Hepatic stellate cell (primary cell): ENCODE measurements at regions not wholly inside any gene's neighbourhood (a gene's known extent, or its start where the extent isn't known, plus 50 kb on each side); places are given as distances from the start of the nearest gene placed in this dataset.
A peak's percentile ranks its signal among the peaks of the same experiment; 100 is the strongest.

Experiments
- DNase-seq: peaks from one replicate; pipeline ENCODE4 v3.0.0; 2011; ENCODE audit warnings: low spot score

DNA sequence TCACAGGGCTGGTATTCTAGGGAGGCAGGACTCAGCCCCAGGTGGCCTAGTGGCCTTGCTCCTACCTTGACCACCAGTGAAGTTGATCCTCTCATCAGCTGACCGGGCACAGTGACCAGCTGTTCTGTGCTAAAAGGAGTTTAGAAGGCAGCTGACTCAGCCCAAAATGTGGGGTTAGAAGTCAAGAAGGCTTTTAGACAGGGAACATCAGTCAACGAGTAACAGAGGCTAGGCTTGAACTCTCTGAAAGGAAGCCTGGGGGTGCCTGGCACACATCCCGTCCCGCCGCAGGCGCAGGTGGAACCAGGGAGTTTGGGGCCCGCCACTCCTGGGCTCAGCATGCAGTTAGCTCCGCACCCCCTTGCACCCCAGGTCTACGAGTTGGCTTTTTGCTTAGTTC, 114.9 kb upstream of the SLC45A1 start:
- no peak for DNase-seq

DNA sequence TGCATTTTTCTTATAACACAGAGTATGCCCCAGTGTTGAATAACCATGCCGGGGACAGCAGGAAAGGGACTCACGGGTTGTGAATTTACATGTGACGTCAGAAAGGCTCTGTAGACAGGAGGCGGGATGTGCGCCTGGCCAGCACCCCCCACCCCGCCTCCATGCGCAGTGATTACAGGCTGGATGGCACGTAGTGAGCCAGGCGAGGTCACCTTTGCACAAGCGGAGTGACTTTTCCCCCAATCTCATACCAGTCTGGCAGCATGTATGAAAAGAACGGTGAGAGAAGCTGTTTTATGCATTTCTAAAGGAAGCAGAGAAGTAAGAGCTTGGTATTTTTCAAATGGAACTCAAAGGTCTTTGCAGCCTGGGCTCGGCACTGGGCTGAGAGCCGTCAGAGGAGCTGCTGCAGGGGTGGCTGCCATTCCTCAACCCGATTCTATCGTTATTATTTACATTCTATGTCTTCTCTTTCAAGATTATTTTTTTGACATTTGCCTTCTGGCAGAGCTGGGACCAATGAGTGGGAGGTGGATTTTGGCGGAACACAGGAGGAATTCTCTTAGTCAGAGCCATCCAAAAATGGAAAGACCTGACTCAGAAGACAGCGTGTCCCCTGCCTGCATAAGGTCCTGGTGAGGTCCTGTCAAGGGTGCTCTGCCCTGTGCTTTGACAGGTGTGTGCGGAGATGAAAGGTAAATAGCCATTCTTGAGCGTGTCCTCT, 115.6 kb upstream of the SLC45A1 start:
- peak; percentile 96 for DNase-seq

DNA sequence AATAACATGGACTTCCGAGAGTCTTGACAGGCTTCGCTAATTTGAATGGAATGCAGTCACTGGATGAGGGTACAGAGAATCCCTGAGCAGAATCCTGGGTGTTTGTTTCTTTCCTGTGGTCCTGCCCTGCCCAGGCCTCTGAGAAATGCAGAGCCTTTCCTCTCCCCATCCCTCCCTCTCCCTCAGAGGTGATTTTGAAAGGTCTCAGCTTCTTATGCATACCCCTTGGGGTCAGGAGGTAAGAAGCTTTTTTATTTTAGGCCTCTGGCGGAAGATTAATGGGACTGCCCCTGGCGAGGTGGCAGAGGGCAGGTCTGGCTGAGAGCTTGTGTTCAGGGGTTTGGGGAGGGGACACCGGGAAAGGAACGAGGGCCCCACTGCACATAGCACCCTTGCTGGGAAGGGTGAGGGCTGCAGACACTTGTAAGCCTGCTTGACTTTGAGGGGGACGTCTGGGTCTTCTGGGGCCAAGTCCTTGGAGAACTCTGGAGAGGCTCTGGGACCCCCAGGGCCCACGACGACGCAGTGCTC, 116.5 kb upstream of the SLC45A1 start:
- DNase-seq = peak; percentile 55

DNA sequence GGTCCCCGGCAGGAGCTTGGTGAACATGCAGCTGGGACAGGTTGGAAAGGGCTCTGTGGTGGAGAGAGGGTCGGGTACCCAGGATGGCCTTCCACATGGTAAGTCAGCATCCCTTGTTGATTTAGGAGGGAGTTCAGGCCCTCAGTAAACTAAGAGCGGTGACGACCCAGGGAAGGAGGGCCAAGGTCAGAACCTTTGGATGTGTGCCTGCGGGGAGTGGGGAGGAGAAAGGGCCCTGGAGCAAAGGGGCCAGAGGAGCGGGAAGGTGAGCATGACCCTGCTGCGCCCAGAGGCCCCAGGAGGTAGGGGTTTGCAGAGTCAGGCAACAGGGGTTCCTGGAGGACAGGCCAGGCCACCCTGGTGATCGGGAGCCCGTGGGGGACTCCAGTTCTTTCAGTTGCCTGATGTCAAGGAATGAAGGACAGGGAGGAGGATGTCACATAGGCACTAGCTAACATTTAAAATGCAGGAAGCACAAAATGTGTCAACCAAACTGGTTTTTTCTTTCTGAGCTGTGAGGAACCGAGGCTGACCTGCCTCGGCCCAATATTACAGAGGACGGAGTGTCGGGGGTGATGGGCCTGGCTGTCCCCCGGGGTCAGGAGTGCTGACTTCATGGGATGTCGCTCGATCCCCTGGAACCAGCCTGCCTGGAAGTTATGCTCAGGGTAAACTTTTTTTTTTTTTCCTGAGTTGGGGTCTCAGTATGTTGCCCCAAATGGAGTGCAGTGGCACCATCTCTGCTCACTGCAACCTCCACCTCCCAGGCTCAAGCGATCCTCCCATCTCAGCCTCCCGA, 117.4 kb upstream of the SLC45A1 start:
- no peak for DNase-seq

DNA sequence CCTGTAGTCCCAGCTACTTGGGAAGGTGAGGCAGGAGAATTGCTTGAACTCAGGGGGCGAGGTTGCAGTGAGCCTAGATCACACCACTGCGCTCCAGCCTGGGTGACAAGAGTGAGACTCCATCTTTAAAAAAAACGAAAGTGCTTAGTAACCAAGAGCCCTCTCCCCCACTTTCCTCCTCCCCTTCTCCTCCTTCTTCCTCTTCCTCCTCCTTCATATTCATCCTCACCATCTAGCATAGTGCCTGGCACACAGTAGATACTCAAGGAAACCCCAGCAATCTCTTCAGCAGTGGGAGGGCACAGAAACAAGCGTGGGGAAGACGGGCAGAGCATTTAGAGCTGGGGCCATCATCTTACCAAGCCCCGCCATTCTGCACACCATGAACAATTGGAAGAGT, 119.4 kb upstream of the SLC45A1 start:
- DNase-seq = no peak

DNA sequence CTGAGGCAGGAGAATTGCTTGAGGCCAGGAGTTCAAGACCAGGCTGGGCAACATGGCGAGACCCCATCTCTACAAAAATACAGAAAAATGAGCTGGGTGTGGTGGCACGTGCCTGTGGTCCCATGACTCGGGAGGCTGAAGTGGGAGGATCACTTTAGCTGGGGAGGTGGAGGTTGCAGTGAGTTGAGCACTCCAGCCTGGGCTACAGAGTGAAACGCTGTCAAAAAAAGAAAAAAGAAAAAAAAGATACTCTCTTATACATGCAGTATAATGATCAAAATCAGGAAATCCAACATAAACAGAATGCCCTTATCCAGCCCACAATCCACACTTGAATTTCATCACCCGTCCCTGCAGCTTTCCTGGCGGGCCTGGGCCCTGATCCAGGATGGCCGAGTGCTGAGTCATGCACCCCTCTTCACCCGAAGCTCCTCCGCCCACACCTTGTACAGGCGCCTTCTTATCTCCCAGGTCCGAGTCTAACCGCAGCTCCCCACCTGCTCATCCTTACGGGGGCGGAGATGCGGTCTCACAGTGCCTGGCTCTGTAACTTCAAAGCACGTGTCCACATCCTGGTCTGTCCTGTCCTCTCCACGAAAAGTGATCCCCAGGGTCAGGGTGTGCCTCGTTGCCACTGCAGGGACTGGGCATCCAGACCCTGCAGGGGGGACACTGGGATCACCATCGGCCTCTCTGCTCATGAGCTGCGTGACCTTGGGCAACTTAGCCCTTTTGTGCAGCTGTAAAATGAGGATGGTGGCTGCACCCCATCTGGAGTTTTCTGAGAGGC, 120.2 kb upstream of the SLC45A1 start:
- peak; percentile 86 for DNase-seq

DNA sequence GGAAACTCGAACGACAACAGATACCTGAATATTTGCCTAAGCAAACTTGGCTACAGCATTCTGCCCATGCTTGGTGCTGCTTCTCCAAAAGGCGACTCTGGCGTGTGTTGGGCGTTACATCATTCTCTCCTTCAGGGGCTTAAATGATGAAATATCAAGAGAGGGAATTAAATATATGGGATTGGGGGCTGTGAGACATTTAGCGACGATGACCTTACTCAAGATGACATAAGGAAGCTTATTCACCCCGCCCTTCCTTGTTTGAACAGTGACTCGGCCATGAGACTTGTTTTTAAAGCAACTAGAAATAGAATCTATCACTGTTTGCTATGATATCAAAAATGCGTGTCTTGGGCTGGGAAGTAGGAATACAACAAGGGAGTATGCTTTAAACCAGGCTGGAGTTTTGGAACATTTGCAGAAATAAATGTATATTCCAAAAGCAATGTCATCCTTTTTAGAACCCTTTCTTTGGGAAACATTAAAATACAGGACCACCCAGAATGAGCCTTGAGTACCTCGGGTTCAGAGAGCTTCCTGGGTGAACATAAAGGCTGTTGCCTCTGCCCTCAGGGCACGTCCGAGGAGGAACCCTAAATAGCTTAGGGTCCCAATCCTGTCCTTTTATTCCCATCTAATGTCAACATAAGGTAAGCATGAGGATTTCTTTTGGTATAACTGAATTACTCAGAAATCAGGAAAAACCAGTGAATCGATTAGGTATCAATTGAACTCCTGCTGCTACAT, 123.3 kb upstream of the SLC45A1 start:
- DNase-seq = peak; percentile 72

DNA sequence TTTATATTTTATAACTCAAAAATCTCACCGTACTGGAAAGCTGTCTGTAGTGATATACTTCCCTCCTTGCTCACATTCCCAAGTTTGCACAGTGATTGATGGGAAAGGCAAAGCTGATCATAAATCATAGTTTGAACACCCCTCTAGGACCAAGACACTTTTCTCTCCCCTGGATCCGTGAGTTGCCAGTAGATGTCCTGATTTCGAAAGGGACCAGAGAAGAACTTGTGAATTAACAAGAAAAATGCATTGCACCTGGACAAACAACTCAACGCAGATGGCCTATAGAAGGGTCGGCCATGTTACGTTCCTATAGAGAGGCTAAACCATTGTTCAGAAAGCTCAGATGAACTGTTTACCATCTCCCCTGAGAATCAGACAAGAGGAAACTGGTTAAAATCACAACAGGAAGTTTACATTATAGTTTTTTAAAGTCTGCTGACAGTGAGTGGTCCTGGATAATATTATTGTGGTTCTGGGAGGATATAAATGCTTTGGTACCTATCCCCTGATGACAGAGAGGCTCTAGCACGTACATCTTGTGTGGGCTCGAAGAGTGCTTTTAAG, 124.0 kb upstream of the SLC45A1 start:
- DNase-seq = no peak

DNA sequence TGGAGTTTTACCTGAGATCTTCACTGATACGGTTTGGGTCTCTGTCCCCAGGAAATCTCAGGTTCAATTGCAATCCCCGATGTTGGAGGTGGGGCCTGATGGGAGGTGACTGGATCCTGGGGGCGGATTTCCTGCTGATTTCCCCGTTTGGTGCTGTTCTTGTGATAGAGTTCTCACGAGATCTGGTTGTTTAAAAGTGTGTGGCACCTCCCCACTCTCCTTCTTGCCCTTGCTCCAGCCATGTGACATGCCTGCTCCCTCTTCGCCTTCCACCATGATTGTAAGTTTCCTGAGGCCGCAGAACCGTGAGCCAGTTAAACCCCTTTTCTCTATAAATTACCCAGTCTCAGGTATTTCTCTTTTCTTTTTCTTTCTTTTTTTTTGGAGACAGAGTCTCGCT, 126.4 kb upstream of the SLC45A1 start:
- no peak for DNase-seq

DNA sequence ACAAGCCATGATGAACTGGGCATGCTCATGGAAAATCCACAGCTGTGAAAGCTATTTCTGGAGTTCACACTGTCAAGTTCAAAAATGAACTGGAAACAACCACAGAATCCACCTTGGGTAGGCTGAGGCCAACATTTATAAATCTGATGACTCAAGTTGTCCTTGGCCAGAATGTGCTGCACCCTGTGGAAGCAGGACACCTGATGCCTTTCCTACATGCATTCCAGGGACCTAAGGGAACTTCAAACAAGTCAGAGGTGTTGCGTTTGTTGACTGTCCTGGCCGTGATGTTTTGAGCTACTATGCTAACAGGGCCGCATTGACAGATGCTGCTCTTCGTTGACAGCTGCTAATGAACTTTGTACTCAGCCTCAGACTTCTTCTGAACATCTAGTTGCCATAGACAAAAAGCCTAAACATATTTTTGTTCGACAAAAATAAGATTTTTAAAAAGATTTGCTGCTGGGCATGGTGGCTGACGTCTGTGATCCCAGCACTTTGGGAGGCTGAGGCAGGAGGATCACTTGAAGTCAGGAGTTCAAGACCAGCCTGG, 127.9 kb upstream of the SLC45A1 start:
- no peak for DNase-seq

DNA sequence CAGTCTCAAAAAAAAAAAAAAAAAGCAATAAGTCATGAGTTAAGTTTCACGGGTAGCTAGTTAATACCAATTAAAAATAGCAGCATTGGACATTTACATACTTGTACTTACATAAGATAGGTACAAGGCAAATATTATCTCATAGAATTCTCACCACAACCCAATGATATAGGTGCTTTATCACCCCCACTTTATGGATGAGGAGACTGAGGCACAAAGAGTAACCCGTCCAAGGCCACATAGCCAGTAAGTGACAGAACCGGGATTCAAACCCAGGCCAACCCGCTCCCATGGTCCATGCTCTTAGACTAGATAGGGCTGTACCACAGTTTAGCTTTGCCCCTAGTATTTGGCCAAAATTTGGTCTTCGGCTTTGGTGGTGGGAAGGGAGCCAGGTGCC, 132.5 kb upstream of the SLC45A1 start:
- DNase-seq = no peak

DNA sequence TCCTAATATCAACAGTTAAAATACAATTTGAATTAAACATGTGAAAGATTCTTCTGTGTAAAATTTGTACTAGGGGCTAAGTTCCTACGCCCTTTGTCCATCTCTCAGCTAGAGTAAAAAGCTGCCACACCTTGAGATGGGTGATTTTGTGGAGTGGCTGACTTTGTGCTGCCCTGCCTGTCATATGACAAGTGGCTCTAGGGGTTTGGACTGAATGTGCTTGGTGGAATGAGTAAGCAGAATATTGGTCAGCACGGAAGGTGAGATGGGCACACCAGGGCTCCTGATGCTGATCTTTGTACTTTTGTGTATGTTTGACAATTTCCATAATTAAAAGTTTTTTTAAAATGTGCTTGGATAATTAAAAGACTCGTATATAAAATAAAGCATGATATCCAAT, 133.6 kb upstream of the SLC45A1 start:
- no peak for DNase-seq

DNA sequence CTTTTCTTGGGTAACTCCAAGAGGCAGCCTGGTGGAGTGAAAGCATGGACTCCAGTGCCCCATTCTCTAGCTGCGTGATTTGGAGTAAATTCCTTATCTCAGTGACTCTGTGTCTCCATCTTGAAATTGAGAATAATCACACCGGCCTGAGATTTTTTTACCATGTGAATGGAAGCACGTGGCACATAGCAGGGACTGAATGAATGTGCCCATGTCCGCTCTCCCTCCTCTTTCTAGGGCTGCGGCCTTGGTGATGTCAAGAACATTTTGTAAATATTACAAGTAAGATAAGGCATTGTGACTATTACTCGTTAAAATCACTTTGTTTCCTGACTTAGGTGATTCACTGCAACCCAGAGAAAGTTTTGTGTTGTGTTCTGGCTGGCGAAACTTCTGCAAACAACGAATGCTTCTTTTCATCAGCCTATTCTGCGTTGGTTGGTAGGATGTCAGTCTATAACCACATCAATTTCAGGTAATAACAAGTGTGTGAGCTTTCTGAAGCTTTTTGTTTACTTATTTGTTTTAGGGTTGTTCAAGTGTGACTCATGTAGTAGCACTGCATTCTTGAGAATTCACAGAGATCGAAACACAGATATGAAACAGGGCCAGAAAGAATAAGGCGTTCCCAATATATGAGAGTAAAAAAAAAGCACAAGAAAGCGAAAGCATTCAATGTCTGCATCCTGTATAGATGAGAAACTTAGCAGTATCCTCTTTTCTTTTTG, 135.7 kb upstream of the SLC45A1 start:
- DNase-seq = no peak

DNA sequence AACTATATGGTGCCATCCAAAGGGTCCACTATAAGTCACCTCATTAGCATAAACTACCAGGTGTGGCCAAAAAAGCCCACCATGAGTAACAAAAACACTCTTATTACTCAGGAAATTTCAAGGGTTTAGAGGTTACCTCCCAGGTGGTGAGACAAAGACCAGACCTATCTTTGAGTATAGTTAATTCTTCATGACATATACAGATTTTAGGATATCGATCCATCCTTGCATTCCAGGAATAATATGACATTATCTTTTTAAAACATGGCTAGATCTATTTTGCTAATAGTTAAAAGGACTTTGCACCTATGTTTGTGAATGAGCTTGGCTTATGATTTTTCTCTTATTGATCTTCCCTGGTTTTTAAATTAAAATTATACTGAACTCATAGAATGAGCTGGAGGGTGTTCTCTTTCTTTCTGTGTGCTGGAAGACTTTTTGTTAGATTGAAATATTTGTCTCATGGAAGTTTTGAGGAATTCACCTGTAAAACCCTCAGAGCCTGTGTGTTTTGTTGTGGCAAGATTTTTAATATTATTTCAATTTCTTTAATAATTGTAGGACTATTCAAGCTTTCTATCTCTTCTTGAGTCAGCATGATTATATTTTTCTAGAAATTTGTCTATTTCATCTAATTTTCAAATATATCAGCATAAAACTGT, 138.7 kb upstream of the SLC45A1 start:
- DNase-seq = no peak

DNA sequence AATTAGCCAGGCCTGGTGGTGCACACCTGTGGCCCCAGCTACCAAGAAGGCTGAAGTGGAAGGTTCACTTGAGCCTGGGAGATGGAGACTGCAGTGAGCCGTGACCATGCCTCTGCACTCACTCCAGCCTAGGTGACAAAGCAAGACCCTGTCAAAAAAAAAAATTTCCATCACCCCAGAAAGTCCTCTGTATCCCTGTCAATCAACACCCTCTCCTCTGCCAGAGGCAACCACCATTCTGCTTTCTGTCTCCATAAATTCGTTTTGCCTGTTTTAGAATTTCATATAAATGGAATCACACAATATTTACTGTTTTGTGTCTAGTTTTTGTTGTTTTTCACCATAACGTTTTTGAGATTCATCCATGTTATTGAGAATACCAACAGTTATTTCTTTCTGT, 141.6 kb upstream of the SLC45A1 start:
- DNase-seq = no peak

DNA sequence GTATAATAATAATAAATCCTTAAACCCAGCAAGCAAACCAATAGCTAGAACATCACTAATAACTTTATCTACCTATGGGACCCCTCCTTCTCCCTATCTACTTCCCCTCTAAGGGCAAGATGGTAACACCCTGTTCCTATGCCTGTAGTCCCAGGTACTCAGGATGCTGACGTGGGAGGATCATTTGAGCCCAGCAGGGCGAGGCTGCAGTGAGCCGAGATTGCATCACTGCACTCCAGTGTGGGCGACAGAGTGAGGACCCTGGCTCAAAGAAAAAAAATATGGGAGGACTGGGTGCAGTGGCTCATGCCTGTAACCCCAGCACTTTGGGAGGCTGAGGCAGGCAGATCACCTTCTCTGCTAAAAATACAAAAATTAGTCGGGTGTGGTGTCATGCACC, 143.1 kb upstream of the SLC45A1 start:
- DNase-seq = no peak

DNA sequence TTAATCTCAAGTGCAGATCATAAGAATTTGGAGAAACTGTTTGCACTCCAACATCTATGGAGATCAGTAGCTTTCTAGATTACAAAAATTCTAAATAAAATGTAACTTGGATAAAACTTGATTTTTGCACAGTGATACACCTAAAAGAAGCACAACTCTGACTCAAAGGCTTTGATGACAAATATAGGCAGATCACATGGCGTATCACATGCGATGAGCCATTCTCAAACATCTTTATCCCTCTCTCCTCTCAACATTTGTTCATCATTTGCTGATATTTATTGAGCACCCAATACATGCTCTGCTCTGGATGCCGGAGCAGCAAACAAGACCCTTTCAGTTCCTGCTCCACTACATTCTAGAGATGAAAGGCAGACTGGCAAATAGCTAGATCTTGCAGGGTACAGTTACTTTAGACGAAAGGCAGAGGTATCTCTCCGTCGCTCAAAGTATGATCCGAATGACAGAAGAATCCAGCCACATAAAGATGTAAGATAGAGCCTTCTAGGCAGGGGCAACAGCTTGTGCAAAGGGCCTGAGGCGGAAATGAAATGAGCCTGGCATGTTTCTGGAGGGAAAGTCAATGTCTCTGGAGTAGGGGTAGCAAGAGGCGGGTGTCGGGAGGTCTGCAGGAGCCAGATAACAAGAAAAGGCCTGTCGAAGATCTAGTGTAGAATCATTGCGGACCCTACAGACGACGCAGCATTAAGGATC, 145.8 kb upstream of the ERRFI1 start:
- DNase-seq = no peak

DNA sequence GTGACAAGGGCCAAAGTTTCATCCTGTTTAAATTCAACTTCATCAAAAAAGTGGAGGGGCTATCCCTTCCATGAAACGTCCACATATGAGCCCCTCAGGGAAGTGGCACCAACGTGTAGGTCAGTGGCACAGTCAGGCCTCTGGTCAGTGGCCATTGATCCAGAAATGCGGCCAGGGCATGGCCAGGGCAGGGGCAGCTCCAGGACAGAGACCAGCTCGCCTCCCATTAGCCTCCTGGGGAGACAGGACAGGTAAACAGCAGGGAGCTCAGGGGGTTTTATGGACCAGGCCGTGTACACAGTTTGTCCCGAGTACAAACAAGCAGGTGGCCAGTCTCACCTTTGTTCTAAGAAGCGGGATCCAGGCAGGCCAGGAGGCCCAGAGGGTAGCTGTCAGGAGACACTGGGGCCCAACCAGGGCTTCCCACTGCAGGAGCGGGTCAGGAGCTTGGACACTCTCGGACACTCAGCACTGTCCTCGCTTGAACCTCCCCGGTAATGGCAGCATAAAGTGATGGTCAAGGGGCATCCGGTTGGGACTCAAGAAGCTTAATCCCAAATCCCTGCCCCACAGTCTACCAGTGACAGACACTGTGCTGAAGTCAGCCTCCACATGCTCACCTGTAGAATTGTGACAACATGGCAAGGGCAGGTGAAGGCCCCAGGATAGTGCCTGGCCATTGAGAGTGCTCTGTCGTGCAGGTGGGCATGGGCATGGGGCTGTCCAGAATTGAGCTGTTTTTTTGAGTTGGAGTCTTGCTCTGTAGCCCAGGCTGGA, 144.1 kb upstream of the ERRFI1 start:
- DNase-seq = no peak
